COLO668 (cell line): ENCODE measurements at regions not wholly inside any gene's neighbourhood (a gene's known extent, or its start where the extent isn't known, plus 50 kb on each side); places are given as distances from the start of the nearest gene placed in this dataset.
"Not testable (repeated sequence)": the region's sequence is repeated elsewhere in the genome, so short reads cannot be mapped to it uniquely, and the experiment has no call there.

Experiments used
- DNase-seq: peaks from one replicate; lab custom pipeline; 2025; ENCODE audit not compliant: unreplicated experiment; lab: John Stamatoyannopoulos, UW

- DNase-seq: no peak
Measured at GRCh38 chr5:113719549-113719948, 206.1 kb downstream of the YTHDC2 start.

GRCh38 chr5:113721171-113721570 lies 207.7 kb downstream of the YTHDC2 start:
- no peak for DNase-seq

GRCh38 chr5:113723021-113723420 lies 209.5 kb downstream of the YTHDC2 start:
- DNase-seq: no peak

DNA sequence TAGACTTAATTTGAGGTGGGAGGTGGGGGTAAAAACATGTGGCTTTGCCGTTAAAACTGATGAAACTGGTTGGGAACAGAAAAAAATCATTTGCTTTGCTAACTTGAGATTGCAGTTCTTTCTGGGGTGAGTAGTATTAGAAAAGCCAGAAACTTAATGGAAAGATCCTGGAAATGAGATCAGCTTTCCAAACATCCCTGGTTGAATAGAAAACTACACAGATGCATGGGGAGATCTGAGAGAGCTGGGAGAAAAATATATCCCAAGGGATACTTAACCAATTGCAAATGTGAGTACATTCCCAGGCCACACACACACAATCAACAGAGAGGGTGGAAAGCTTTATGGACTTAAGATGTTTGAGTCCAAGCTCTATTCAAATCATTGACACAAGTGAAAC lies 222.3 kb downstream of the YTHDC2 start:
- DNase-seq: no peak

- no peak for DNase-seq
Measured at GRCh38 chr5:113742176-113742575, 228.7 kb downstream of the YTHDC2 start.

DNA sequence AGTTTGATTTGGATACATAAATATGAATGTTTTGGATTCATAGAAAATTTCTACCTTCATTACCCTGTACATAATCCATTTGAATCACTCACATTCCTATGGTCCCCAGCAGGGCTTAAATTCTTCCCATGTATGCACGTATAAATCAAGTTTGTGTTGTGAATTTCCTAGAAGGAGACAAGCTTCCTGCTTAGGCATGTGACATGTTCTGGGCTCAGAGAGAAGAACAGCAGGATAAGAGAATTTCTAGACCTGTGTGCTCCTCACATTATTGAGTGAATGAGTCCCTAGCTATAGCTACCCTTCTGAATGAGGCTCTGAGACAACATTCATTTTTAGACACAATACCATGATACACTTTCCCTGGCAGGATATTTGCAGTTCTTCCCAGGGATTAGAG lies 229.1 kb downstream of the YTHDC2 start:
- DNase-seq: no peak

DNA sequence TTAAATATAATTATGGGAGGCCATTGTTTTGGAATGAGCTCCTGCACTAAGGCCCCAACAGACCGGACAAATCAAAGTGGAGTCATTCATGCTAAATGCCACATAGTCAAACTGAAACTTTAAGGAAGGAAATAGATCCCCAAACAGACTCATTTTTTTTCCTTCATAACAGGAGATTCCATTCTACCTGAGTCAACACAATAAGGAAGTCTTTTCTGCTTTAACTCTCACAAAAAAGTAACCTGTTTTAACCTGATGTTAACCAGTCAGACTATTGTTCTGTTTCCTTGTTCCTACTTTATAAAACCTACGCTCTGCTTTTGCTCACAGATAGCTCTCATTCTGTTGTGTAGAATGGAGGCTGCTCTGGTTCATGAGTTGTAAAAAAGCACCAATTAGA lies 234.9 kb downstream of the YTHDC2 start:
- DNase-seq: no peak

- DNase-seq: no peak
Measured at GRCh38 chr5:113749334-113749733, 235.8 kb downstream of the YTHDC2 start.

DNA sequence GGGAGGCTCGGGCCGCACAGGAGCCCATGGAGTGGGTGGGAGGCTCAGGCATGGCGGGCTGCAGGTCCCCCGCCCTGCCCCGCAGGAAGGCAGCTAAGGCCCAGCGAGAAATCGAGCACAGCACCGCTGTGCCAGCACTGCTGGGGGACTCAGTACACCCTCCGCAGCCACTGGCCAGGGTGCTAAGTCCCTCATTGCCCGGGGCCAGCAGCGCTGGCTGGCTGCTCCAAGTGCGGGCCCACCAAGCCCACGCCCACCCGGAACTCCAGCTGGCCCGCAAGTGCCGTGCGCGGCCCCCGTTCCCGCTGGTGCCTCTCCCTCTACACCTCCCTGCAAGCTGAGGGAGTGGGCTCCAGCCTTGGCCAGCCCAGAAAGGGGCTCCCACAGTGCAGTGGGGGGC lies 239.7 kb downstream of the YTHDC2 start:
- not testable (repeated sequence) for DNase-seq

DNA sequence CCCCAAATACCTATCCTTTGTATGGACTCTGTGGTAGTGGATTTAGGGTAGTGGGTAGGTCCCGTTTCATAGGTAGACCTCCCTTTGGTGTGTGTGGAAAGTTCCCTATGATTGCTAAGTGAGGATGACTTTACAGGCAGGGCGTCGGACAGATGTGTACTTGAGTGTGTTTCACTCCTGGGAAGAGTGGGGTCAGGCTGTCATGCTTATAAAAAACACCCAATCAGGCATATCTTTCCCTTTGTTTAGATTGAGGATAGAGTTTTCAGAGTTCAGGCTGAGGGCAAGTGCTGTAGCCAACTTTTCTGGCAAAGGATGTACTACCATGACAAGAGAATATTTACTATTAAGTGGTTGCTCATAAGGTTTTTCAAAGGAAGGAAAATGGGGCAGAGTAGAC lies 242.0 kb downstream of the YTHDC2 start:
- DNase-seq: no peak

GRCh38 chr5:113757508-113757907 lies 244.0 kb downstream of the YTHDC2 start:
- no peak for DNase-seq

DNA sequence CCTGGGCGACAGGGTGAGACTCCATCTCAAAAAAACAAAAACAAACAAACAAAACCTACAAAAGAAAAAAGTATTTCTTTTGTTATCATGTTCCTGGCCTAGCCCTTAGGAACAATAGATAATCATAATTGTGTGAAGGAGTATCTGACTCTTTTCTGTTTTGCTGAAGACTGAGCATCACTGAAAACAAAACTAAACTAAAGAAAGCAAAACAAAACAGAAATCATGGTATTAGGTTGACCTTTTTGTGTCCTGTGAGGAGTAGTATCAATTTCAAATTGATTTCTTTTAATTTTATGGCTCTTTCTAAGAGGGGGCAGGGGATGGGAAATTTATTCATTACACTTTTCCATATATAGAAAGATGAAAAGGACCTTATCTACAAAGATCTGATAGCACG lies 246.0 kb downstream of the YTHDC2 start:
- DNase-seq: no peak

GRCh38 chr5:113760486-113760885 lies 247.0 kb downstream of the YTHDC2 start:
- DNase-seq: no peak

DNA sequence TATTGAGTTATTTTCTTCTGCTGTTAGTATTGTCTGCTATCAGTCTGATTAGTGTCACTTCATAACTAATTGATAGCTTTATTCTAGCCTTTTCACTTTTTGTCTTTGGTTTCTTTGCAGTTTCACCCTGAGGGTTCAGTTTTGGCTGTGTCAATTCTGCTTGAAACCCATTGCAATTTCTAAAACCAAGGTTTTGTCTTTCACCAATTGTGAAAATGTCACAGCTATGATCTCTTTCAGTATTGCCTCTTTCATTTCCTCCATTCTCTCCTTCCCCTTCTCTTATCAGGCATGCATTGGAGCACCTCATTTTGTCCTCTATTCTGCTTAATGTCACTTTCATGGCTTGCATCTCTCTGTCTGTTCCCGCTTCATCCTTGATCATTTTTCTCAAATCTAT lies 248.1 kb downstream of the YTHDC2 start:
- DNase-seq: no peak

DNA sequence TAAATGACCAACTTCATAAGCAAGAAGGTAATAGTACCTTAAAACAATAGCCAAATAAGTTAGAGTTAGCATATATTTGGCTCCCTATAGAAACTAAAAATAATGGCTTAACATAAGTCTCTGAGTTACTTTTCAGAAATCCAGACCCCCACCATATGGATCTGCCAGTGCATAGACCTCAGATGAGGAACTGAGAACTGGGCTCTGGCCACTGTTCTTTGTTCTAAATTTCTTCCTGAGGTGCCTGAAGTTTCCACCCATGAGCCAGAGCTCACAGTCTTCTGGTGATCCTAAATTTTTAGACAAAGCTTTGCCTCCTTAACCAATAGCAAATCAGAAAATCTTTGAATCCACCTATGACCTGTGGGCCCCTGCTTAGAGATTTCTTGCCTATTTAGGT lies 250.9 kb downstream of the YTHDC2 start:
- no peak for DNase-seq

DNA sequence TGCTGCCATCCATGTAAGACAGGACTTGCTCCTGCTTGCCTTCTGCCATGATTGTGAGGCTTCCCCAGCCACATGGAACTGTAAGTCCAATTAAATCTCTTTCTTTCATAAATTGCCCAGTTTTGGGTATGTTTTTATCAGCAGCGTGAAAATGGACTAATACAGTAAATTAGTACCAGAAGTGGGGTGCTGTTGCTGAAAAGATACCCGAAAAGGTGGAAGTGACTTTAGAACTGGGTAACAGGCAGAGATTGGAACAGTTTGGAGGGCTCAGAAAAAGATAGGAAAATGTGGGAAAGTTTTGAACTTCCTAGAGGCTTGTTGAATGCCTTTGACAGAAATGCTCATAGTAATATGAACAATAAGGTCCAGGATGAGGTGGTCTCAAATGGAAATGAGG lies 253.3 kb downstream of the YTHDC2 start:
- not testable (repeated sequence) for DNase-seq

DNA sequence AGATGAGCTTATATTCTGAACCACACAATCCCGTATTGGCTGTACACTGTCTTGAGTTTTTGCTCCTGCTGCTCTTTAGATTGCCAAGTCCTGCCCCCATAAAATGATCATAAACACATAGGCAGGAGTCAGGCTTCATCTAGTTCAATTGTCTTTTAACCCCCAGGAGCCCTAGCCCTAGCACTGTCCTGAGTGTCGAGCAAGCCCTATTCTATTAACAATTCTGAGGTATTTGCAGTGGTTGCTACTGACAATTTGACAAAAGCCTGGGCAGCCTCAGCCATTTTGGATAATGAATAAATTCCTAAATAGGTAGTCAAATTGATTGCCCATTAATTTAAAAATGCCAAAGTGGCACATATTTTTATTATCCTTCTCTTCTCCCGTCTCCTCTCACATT lies 257.2 kb downstream of the YTHDC2 start:
- no peak for DNase-seq

DNA sequence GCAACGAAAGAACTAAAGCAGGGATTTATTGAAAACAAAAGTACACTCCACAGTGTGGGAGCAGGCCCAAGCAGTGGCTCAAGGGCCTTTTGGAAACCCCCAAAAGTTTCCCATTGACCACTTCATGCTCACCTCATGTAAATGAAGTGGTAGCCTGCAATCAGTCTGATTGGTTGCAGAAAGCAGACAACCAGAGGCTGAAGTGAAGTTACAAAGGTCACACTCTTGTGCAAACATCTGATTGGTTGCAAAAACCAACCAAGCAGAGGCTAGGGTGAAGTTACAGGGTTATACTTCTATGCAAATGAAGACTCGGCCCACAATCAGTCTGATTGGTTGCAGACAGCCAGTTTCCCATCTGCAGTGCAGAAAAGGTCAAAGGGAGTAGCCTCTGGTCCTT lies 258.0 kb downstream of the YTHDC2 start:
- no peak for DNase-seq

- no peak for DNase-seq
Measured at GRCh38 chr5:113776168-113776567, 262.7 kb downstream of the YTHDC2 start.

GRCh38 chr5:113776832-113777525 lies 263.5 kb downstream of the YTHDC2 start:
- DNase-seq: no peak

- DNase-seq: no peak
Measured at GRCh38 chr5:113778147-113778546, 264.7 kb downstream of the YTHDC2 start.

GRCh38 chr5:113788141-113788655 lies 274.7 kb downstream of the YTHDC2 start:
- DNase-seq: no peak

- no peak for DNase-seq
Measured at GRCh38 chr5:113789769-113790168, 276.3 kb downstream of the YTHDC2 start.
